Mesothelial cell of epicardium (in vitro differentiated cells): ENCODE measurements at regions not wholly inside any gene's neighbourhood (a gene's known extent, or its start where the extent isn't known, plus 50 kb on each side); places are given as distances from the start of the nearest gene placed in this dataset.

ENCODE experiments used
- DNase-seq, 2 experiments: peaks; one replicate each; pipeline ENCODE4 v3.0.0; 2021; ENCODE audit warnings: low spot score in 2 of 2; ENCODE audit not compliant: unreplicated experiment in 2 of 2
- H3K27ac Mint-ChIP-seq: 2 replicates; pipeline ENCODE4 v1.8.0; 2021; ENCODE audit warnings: mixed read lengths
- H3K27me3 Mint-ChIP-seq: 2 replicates; pipeline ENCODE4 v1.8.0; 2021; ENCODE audit warnings: low read depth, mixed read lengths
- H3K36me3 Mint-ChIP-seq: 2 replicates; pipeline ENCODE4 v1.8.0; 2021; ENCODE audit warnings: mixed read lengths
- H3K4me1 Mint-ChIP-seq: 2 replicates; pipeline ENCODE4 v1.8.0; 2021; ENCODE audit warnings: mixed read lengths
- H3K4me3 Mint-ChIP-seq: 2 replicates; pipeline ENCODE4 v1.8.0; 2021; ENCODE audit warnings: mild to moderate bottlenecking, moderate library complexity, mixed read lengths
- H3K9me3 Mint-ChIP-seq: 2 replicates; pipeline ENCODE4 v1.8.0; 2021; ENCODE audit warnings: mixed read lengths
- CTCF ChIP-seq: fragments of 200-600 bp; sonication (generic); IDR thresholded peaks from one replicate; pipeline ENCODE4 v1.5.0; 2021; ENCODE audit warnings: antibody characterized with exemption; ENCODE audit not compliant: unreplicated experiment

- DNase-seq: no peak
- H3K27ac Mint-ChIP-seq: no peak overlapping the region
- no peak for TF ChIP-seq CTCF
- H3K36me3 Mint-ChIP-seq: no peaks in the 10 kb centered on the region
- H3K9me3 Mint-ChIP-seq: peaks cover 7% of the 10 kb centered on the region
- no peak overlapping the region for H3K4me3 Mint-ChIP-seq
- peaks cover 24% of the 10 kb centered on the region for H3K4me1 Mint-ChIP-seq
- no peaks in the 10 kb centered on the region for H3K27me3 Mint-ChIP-seq
Measured at GRCh38 chr10:78938695-78939672, 129.8 kb upstream of the ZMIZ1 start.

- peaks cover 7% of the 10 kb centered on the region for H3K9me3 Mint-ChIP-seq
- no peaks in the 10 kb centered on the region for H3K27me3 Mint-ChIP-seq
- no peak for DNase-seq
- no peak for TF ChIP-seq CTCF
- no peak overlapping the region for H3K27ac Mint-ChIP-seq
- H3K36me3 Mint-ChIP-seq: no peaks in the 10 kb centered on the region
- no peak overlapping the region for H3K4me3 Mint-ChIP-seq
- peaks cover 31% of the 10 kb centered on the region for H3K4me1 Mint-ChIP-seq
Measured at GRCh38 chr10:78942091-78942501, 126.7 kb upstream of the ZMIZ1 start.

- H3K4me3 Mint-ChIP-seq: no peak overlapping the region
- H3K4me1 Mint-ChIP-seq: peaks cover 25% of the 10 kb centered on the region
- H3K36me3 Mint-ChIP-seq: no peaks in the 10 kb centered on the region
- no peak for DNase-seq
- H3K9me3 Mint-ChIP-seq: peaks cover 7% of the 10 kb centered on the region
- peak overlapping the region; percentile 89 for H3K27ac Mint-ChIP-seq
- H3K27me3 Mint-ChIP-seq: no peaks in the 10 kb centered on the region
- no peak for TF ChIP-seq CTCF
Measured at GRCh38 chr10:78944723-78945312, 123.9 kb upstream of the ZMIZ1 start.

GRCh38 chr10:78945838-78946237, 122.9 kb upstream of the ZMIZ1 start:
- Mint-ChIP-seq H3K4me3 (no peak overlapping the region), H3K27ac (peak overlapping the region; percentile 45), H3K27me3 (no peaks in the 10 kb centered on the region)

GRCh38 chr10:78947226-78947625, 121.5 kb upstream of the ZMIZ1 start:
- Mint-ChIP-seq H3K27ac (no peak overlapping the region), H3K4me3 (no peak overlapping the region), H3K4me1 (peaks cover 24% of the 10 kb centered on the region), H3K36me3 (no peaks in the 10 kb centered on the region), H3K9me3 (peaks cover 7% of the 10 kb centered on the region), H3K27me3 (no peaks in the 10 kb centered on the region)
- no peak for DNase-seq
- TF ChIP-seq CTCF: no peak

More at GRCh38 chr10:78945838-78946237, 122.9 kb upstream of the ZMIZ1 start:
- peaks cover 25% of the 10 kb centered on the region for H3K4me1 Mint-ChIP-seq
- no peaks in the 10 kb centered on the region for H3K36me3 Mint-ChIP-seq
- H3K9me3 Mint-ChIP-seq: peaks cover 7% of the 10 kb centered on the region
- no peak for TF ChIP-seq CTCF
- DNase-seq: no peak
